ENCODE measurements at regions not wholly inside any gene's neighbourhood (a gene's known extent, or its start where the extent isn't known, plus 50 kb on each side); places are given as distances from the start of the nearest gene placed in this dataset.

DNA sequence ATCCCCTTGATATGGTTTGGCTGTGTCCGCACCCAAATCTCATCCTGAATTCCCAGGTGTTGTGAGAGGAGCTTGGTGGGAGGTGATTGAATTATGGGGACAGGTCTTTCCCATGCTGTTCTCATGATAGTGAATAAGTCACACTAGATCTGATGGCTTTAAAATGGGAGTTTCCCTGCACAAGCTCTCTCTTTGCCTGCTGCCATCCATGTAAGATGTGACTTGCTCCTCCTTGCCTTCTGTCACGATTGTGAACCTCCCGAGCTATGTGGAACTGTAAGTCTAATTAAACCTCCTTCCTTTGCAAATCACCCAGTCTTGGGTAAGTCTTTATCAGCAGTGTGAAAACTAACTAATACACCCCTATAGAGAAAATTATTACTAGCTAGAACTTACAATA, 959.5 kb upstream of the ADGRL2 start:
- H3K4me3 ChIP-seq, result no peak overlapping the region
- no peak overlapping the region for H3K4me2 ChIP-seq (ENCODE audit: unreplicated experiment)
- no peaks in the 10 kb centered on the region for H3K4me1 ChIP-seq (ENCODE audit: insufficient read depth)
- H3K36me3 ChIP-seq (ENCODE audit: low read depth), result no peaks in the 10 kb centered on the region
- no peaks in the 10 kb centered on the region for H4K20me1 ChIP-seq (ENCODE audit: insufficient read depth)
- 22 to 27% methylated on average over 3 of the region's 3 CpGs for WGBS, 2 experiments (ENCODE audit: low coverage in 1 of 2, low lambda C conversion rate in 2 of 2, missing lambda C conversion rate in 2 of 2)
- in situ Hi-C loops (cut with MboI), result no loop called here
- H3K9me3 ChIP-seq (ENCODE audit: low read depth), result no peaks in the 10 kb centered on the region
- no peaks in the 10 kb centered on the region for H3K27me3 ChIP-seq (replicated peaks; ENCODE audit: insufficient read depth)
- no peak for DNase-seq
- H3K9me2 ChIP-seq (ENCODE audit: insufficient read depth), result no peaks in the 10 kb centered on the region
- H3F3A ChIP-seq (ENCODE audit: insufficient read depth), result no peaks in the 10 kb centered on the region
- no peak overlapping the region for H3K27ac ChIP-seq
- no peak for TF ChIP-seq EZH2phosphoT487 (IDR thresholded peaks at IDR 0.05; ENCODE audit: insufficient read depth, low read depth)
- TF ChIP-seq EZH2 (IDR thresholded peaks at IDR 0.05; ENCODE audit: insufficient read depth, poor library complexity, severe bottlenecking), result no peak
- H3K9ac ChIP-seq, result no peak overlapping the region
- H2AFZ ChIP-seq, result no peak overlapping the region
- H3K79me2 ChIP-seq (ENCODE audit: insufficient read depth), result no peaks in the 10 kb centered on the region

DNA sequence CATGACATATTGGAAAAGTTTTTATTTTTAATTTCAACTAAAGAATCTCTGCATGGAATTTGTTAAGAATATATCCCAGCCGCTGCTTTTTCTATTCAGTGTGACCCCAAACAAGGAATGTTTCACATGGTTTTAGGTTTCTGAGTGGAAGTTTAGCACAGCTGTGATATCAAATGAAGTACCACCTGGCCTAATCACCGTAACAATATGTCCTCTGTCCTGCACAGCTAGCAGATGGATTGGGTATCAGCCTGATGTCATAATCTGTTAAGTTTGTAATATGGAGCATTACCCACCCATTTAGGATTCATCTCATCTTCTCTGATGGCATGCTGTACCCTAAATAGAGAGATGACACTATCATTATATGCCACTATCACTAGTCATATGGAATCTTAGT, 963.7 kb upstream of the ADGRL2 start:
- H3K36me3 ChIP-seq (ENCODE audit: low read depth), result no peaks in the 10 kb centered on the region
- no peaks in the 10 kb centered on the region for H3F3A ChIP-seq (ENCODE audit: insufficient read depth)
- no peak for DNase-seq
- in situ Hi-C loops (cut with MboI), result no loop called here
- no peak overlapping the region for H3K4me3 ChIP-seq
- no peaks in the 10 kb centered on the region for H3K4me1 ChIP-seq (ENCODE audit: insufficient read depth)
- no peak for TF ChIP-seq EZH2 (IDR thresholded peaks at IDR 0.05; ENCODE audit: insufficient read depth, poor library complexity, severe bottlenecking)
- TF ChIP-seq EZH2phosphoT487 (IDR thresholded peaks at IDR 0.05; ENCODE audit: insufficient read depth, low read depth), result no peak
- H3K27ac ChIP-seq, result no peak overlapping the region
- no peak overlapping the region for H2AFZ ChIP-seq
- no peak overlapping the region for H3K9ac ChIP-seq
- no peak overlapping the region for H3K4me2 ChIP-seq (ENCODE audit: unreplicated experiment)
- no peaks in the 10 kb centered on the region for H4K20me1 ChIP-seq (ENCODE audit: insufficient read depth)
- H3K9me3 ChIP-seq (ENCODE audit: low read depth), result no peaks in the 10 kb centered on the region
- no peaks in the 10 kb centered on the region for H3K9me2 ChIP-seq (ENCODE audit: insufficient read depth)
- WGBS, 2 experiments (ENCODE audit: low coverage in 1 of 2, low lambda C conversion rate in 2 of 2, missing lambda C conversion rate in 2 of 2), result 22 to 36% methylated on average over 2 of the region's 2 CpGs
- no peaks in the 10 kb centered on the region for H3K79me2 ChIP-seq (ENCODE audit: insufficient read depth)
- H3K27me3 ChIP-seq (replicated peaks; ENCODE audit: insufficient read depth), result no peaks in the 10 kb centered on the region

DNA sequence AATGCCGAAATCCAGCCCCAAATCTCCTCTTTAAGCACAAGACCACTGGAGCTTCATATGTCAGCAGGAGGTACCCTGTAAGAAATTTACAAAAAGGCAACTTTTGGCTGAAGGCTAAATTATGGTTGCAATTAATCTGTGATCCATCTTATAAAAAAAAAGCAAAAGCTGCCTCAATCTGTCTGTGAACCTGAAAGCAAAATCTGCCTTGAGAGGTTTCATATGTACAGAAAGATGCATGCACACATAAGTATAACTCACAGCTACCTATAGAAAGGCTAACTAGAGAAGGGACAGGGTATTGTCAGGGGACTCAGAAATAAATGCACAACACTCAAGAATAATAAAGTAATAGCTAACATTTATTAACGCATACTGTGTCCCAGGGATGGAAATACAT, 964.2 kb upstream of the ADGRL2 start:
- H3K79me2 ChIP-seq (ENCODE audit: insufficient read depth), result no peaks in the 10 kb centered on the region
- H3K36me3 ChIP-seq (ENCODE audit: low read depth), result no peaks in the 10 kb centered on the region
- in situ Hi-C loops (cut with MboI), result no loop called here
- no peaks in the 10 kb centered on the region for H3K27me3 ChIP-seq (replicated peaks; ENCODE audit: insufficient read depth)
- H3K9me2 ChIP-seq (ENCODE audit: insufficient read depth), result no peaks in the 10 kb centered on the region
- H3K4me3 ChIP-seq, result no peak overlapping the region
- H4K20me1 ChIP-seq (ENCODE audit: insufficient read depth), result no peaks in the 10 kb centered on the region
- H3K27ac ChIP-seq, result no peak overlapping the region
- no peak overlapping the region for H3K4me2 ChIP-seq (ENCODE audit: unreplicated experiment)
- no peak overlapping the region for H2AFZ ChIP-seq
- H3K9ac ChIP-seq, result no peak overlapping the region
- TF ChIP-seq EZH2phosphoT487 (IDR thresholded peaks at IDR 0.05; ENCODE audit: insufficient read depth, low read depth), result no peak
- TF ChIP-seq EZH2 (IDR thresholded peaks at IDR 0.05; ENCODE audit: insufficient read depth, poor library complexity, severe bottlenecking), result no peak
- DNase-seq, result no peak
- H3K4me1 ChIP-seq (ENCODE audit: insufficient read depth), result no peaks in the 10 kb centered on the region
- no peaks in the 10 kb centered on the region for H3F3A ChIP-seq (ENCODE audit: insufficient read depth)
- WGBS, 2 experiments (ENCODE audit: low coverage in 1 of 2, low lambda C conversion rate in 2 of 2, missing lambda C conversion rate in 2 of 2), result 28 to 30% methylated on average over 2 of the region's 2 CpGs
- no peaks in the 10 kb centered on the region for H3K9me3 ChIP-seq (ENCODE audit: low read depth)

DNA sequence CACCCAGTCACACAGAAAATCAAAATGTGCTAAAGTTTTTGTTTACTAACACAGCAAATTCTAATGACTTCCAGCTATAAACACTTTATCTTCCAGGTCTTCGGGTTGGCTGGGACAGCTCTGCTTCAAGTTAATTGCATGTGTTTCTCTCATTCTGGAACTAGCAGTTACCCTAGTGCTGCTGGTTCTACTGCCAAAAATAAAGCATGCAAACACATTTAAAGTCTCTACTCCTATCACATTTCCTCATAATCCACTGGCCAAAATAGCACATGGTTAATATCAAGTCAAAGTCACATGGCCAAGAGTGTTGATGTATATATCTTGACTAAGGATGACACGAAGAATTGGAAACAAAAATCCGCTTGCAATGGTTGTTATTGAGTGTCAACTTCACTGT, 973.1 kb upstream of the ADGRL2 start:
- H2AFZ ChIP-seq, result no peak overlapping the region
- H3K4me2 ChIP-seq (ENCODE audit: unreplicated experiment), result no peak overlapping the region
- WGBS, 2 experiments (ENCODE audit: low coverage in 1 of 2, low lambda C conversion rate in 2 of 2, missing lambda C conversion rate in 2 of 2), result 13% methylated on average over 3 of the region's 3 CpGs
- H3K9me3 ChIP-seq (ENCODE audit: low read depth), result no peaks in the 10 kb centered on the region
- TF ChIP-seq EZH2 (IDR thresholded peaks at IDR 0.05; ENCODE audit: insufficient read depth, poor library complexity, severe bottlenecking), result no peak
- TF ChIP-seq EZH2phosphoT487 (IDR thresholded peaks at IDR 0.05; ENCODE audit: insufficient read depth, low read depth), result no peak
- H3K4me1 ChIP-seq (ENCODE audit: insufficient read depth), result no peaks in the 10 kb centered on the region
- H3K4me3 ChIP-seq, result no peak overlapping the region
- no peaks in the 10 kb centered on the region for H3K36me3 ChIP-seq (ENCODE audit: low read depth)
- no peaks in the 10 kb centered on the region for H3F3A ChIP-seq (ENCODE audit: insufficient read depth)
- H3K9ac ChIP-seq, result no peak overlapping the region
- no peaks in the 10 kb centered on the region for H3K79me2 ChIP-seq (ENCODE audit: insufficient read depth)
- H4K20me1 ChIP-seq (ENCODE audit: insufficient read depth), result no peaks in the 10 kb centered on the region
- no peak for DNase-seq
- no peaks in the 10 kb centered on the region for H3K9me2 ChIP-seq (ENCODE audit: insufficient read depth)
- no peak overlapping the region for H3K27ac ChIP-seq
- in situ Hi-C loops (cut with MboI), result no loop called here
- no peaks in the 10 kb centered on the region for H3K27me3 ChIP-seq (replicated peaks; ENCODE audit: insufficient read depth)

DNA sequence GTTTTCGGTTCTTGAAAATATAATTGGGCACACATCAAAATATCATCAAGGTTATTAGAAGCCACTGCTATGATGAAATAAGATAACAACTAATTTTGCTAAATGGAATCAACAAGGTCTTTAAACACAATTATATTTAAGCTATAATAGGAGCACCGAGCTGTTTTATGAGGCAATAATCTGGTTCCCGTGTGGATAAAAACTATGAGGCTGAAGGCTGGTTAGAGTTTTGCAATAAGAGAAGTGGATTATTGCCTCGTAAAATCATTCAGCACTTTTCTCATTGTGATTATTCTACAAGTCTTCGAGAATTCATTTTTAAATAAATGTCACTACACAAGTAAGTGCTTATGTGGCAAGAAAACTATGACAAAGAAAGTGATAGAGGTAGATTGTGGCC, 975.7 kb upstream of the ADGRL2 start:
- WGBS, 2 experiments (ENCODE audit: low coverage in 1 of 2, low lambda C conversion rate in 2 of 2, missing lambda C conversion rate in 2 of 2), result 28 to 33% methylated on average over 5 of the region's 5 CpGs
- Histone ChIP-seq H3K9ac (no peak overlapping the region), H3F3A (ENCODE audit: insufficient read depth) (no peaks in the 10 kb centered on the region), H2AFZ (no peak overlapping the region), H3K4me3 (no peak overlapping the region), H3K4me2 (ENCODE audit: unreplicated experiment) (no peak overlapping the region), H3K36me3 (ENCODE audit: low read depth) (no peaks in the 10 kb centered on the region), H3K27ac (no peak overlapping the region), H3K27me3 (replicated peaks; ENCODE audit: insufficient read depth) (no peaks in the 10 kb centered on the region), H3K9me2 (ENCODE audit: insufficient read depth) (no peaks in the 10 kb centered on the region), H3K4me1 (ENCODE audit: insufficient read depth) (no peaks in the 10 kb centered on the region), H3K9me3 (ENCODE audit: low read depth) (peaks cover 5% of the 10 kb centered on the region), H4K20me1 (ENCODE audit: insufficient read depth) (no peaks in the 10 kb centered on the region), H3K79me2 (ENCODE audit: insufficient read depth) (no peaks in the 10 kb centered on the region)
- no peak for TF ChIP-seq EZH2 (IDR thresholded peaks at IDR 0.05; ENCODE audit: insufficient read depth, poor library complexity, severe bottlenecking)
- TF ChIP-seq EZH2phosphoT487 (IDR thresholded peaks at IDR 0.05; ENCODE audit: insufficient read depth, low read depth), result no peak
- in situ Hi-C loops (cut with MboI), result no loop called here
- no peak for DNase-seq

Measured in GM23248 (cell line).